GM19397 (cell line): ENCODE measurements at regions not wholly inside any gene's neighbourhood (a gene's known extent, or its start where the extent isn't known, plus 50 kb on each side); places are given as distances from the start of the nearest gene placed in this dataset.
"Not testable (repeated sequence)": the region's sequence is repeated elsewhere in the genome, so short reads cannot be mapped to it uniquely, and the experiment has no call there.

Source experiments
- ATAC-seq: cut with Tn5 transposase; IDR thresholded peaks from one replicate; pipeline ENCODE4 v1.9.1; 2021; ENCODE audit warnings: mild to moderate bottlenecking, moderate library complexity; ENCODE audit not compliant: unreplicated experiment

DNA sequence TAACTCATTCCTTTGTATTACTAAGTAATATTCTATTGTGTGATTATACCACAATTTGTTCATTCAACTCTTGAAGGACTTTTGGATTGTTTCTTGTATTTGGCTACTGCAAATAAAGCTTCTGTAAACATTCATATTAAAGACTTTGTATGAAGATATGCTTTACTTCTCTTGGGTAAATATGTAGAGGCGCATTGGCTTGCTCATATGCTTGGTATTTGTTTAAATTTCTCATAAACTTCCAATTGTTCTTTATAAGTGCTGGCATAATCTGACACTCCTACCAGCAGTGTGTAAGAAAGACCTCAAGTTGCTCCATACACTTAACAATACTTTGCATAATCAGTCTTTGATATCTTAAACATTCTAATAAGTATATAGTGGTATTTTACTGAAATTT lies 792.8 kb upstream of the LRRTM1 start:
- ATAC-seq: no peak

GRCh38 chr2:81093031-81093430 lies 788.5 kb upstream of the LRRTM1 start:
- no peak for ATAC-seq

DNA sequence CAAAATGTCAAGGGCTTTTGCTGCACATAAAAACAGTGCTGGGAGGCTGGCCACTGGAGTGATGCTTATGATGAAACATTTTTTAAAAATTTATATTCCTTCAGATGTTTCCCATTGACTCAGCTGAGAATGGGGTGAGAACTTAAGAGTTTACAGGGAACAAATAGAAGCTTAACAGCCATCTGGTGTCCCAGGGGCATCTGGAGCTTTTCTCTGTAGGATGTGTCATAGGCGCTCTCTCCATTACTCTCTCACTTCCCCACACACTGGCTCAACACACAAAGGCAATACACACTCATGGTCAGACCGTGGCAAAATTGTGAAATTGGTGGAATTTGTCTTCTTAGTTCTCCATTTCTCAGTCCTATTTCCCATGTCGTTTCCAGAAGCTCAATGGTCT lies 783.1 kb upstream of the LRRTM1 start:
- no peak for ATAC-seq

DNA sequence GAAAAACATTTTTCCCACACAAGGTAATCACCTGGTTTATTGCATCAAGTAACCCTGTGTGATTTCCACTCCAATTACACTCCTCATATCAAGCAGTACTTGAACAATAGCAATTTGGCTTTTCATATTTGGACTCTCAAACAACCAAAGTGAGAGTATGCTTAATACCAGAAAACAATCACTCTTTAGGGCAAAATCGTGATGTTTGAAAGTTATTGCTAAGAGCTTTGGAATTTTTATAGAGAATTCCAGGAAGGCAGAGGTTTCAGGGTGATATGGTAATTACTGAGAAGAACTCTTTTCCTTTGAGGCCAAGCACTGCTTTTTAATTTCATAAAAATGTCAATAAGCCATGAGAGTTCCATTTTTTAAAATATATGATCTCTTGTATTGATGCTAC lies 779.5 kb upstream of the LRRTM1 start:
- ATAC-seq: no peak

- no peak for ATAC-seq
Observed at GRCh38 chr2:81078631-81079030, 774.1 kb upstream of the LRRTM1 start.

GRCh38 chr2:81078102-81078501 lies 773.5 kb upstream of the LRRTM1 start:
- ATAC-seq: no peak

GRCh38 chr2:81077396-81077795 lies 772.8 kb upstream of the LRRTM1 start:
- no peak for ATAC-seq

DNA sequence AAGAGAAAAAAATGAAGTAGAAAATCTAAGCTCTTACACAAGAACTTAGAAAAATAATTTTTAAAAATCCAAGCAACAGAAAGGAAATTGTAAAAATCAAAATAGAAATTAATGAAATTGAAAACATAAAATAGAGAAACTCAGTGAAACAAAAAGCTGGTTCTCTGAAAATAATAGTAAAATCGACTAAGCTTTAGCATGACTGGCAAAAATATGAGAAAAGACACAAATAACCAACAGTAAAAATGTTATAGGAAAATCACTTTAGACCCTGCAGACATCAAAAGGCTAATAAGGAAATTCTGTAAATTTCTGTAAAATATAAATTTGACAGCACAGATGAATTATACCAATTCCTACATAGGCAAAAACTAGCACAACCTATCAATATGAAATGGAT lies 768.9 kb upstream of the LRRTM1 start:
- no peak for ATAC-seq

- no peak for ATAC-seq
Observed at GRCh38 chr2:81068144-81068543, 763.6 kb upstream of the LRRTM1 start.

- ATAC-seq: no peak
Observed at GRCh38 chr2:81061016-81061415, 756.5 kb upstream of the LRRTM1 start.

DNA sequence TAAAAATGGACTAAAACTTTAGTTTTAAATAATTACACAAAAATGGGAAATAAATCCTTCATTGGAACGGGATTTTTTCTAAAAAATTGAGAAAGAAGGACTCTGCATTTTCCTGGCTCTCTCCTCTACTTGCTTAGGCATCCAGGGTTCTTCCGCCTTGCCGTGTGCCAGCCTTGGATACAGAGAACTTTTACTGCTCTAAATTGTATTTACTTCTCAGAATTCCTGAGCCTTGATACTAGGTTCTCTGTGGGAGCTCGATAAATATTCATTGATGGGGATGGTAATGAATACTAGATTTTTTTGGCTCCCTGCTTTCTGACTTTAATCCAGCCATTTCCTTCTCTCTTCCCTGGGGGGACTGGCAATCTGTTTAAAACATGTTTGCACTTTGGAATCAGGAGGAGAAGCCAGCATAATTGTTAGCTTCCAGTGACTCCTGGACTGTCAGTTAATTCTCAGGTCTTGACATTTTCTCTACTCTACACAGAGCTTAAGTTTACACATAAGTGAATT lies 746.1 kb upstream of the LRRTM1 start:
- ATAC-seq: no peak

DNA sequence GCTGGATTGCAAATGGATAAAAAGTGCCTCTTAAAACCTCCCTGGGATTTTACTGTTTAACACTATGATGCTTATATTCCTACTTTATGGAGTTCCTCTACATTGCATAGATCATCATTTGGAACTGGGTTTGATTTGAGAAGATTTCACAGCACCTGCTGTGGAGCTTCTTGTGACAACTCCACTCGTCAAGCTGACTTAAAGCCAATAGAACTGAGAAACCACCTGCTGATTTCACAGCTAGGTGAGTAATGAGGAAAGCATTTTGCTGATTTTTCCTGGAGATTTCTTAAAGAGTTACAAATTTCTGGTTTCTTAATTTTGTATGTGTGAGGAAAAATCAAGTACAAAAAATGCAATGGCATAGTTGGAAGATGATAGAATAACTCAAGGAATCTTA lies 739.1 kb upstream of the LRRTM1 start:
- ATAC-seq: no peak

DNA sequence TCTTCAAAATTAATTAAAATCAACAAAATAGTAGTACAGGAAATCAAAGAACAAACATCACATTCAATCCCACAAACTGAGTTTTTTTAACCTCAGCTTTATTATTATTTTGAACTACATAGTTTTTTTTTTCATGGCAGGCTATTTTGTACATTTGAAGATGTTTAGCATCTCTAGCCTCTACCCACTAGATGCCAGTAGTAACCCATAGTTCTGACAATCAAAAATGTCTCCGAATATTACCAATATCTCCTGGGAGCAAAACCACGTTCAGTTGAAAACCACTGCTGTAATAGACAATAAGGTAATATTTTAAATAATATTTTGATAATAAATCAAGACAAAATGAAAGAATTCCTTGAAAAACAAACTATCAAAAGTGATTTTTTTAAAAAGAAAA lies 702.6 kb upstream of the LRRTM1 start:
- ATAC-seq: no peak

GRCh38 chr2:81002906-81003305 lies 698.4 kb upstream of the LRRTM1 start:
- ATAC-seq: no peak

DNA sequence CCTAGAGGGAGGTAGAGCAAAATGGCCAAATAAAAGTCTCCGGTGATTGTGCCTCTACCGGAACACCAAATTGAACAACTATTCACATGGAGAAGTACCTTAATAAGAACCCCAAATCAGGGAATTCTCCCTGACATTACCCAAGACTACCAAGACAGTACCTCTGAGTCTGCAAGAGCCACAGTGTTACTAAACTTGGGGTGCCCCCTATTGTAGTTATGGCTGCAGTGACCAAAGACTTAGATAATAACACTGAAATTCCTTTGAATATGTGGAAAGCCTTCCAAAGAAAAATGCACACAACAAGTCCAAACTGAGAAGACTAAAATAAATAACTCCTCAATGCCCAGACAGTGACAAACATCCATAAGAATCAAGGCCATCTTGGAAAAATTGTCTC lies 682.9 kb upstream of the LRRTM1 start:
- ATAC-seq: no peak

GRCh38 chr2:80969900-80970299 lies 665.3 kb upstream of the LRRTM1 start:
- ATAC-seq: no peak

DNA sequence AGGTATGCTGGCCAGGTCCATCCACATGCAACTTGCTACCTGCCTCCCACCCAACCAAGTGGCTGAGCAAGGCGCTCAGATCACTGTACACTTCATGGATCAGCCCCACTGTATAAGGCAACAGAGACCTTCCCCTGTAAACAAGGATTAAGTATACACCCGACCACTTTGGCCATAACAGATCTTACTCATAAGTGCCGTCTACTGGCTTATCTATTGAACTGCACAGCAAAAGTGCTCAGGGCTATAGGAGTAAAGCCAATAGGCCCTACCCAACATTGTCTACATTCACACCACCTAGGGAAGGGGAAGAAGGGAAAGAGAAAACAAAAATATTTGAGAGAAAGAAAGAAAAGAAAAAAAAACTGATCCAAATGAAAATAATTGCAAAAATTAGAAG lies 663.9 kb upstream of the LRRTM1 start:
- ATAC-seq: no peak

- no peak for ATAC-seq
Observed at GRCh38 chr2:80947601-80948130, 643.1 kb upstream of the LRRTM1 start.

- no peak for ATAC-seq
Observed at GRCh38 chr2:80943487-80943886, 638.9 kb upstream of the LRRTM1 start.

DNA sequence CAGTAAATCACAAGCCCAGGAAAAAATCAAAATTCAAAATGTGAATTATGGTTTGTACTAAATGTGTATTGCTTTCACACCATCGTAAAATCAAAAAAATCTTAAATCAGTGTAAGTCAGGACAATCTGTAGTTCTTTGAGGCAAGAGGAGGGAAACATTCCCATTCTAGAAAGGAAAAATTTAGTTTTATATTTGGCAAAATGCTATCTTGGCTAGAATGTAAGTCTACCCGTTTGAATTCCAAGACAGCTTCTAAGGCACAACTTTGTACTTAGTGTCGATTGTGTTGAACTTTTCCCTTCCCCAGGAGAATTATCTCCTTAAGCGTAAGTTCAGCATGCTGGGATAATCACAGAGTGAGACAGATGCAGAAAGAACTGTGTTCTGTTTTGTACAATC lies 638.2 kb upstream of the LRRTM1 start:
- no peak for ATAC-seq

- no peak for ATAC-seq
Observed at GRCh38 chr2:80938463-80938862, 633.9 kb upstream of the LRRTM1 start.

- ATAC-seq: not testable (repeated sequence)
Observed at GRCh38 chr2:80931820-80932219, 627.3 kb upstream of the LRRTM1 start.

DNA sequence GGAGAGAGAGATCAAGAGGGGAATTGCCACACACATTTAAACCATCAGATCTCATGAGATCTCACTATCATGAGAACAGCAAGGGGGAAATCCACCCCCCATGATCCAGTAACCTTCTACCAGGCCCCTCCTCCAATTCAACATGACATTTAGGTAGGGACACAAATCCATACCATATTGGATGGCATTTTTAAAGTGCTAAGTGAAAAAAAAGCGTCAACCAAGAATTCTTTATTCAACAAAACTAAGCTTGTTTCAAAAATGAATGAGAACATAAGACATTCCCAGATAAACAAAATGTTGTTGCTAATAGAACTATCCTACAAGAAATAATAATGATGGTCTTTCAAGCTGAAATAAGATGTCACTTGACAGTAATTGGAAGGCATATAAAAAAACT lies 626.2 kb upstream of the LRRTM1 start:
- no peak for ATAC-seq
